GM23248 (cell line): ENCODE measurements at regions not wholly inside any gene's neighbourhood (a gene's known extent, or its start where the extent isn't known, plus 50 kb on each side); places are given as distances from the start of the nearest gene placed in this dataset.

Source experiments
- EZH2 ChIP-seq: fragments of 200-600 bp; sonication (generic); IDR thresholded peaks from 2 replicates; pipeline ENCODE4 v1.6.1; 2018; ENCODE audit warnings: antibody characterized with exemption, mild to moderate bottlenecking; ENCODE audit not compliant: insufficient read depth, poor library complexity, severe bottlenecking
- EZH2phosphoT487 ChIP-seq: fragments of 200-600 bp; sonication (generic); IDR thresholded peaks from 2 replicates; pipeline ENCODE4 v1.6.1; 2018; ENCODE audit warnings: antibody characterized with exemption, moderate library complexity, mild to moderate bottlenecking, low read depth; ENCODE audit not compliant: insufficient read depth

- no peak for TF ChIP-seq EZH2
- no peak for TF ChIP-seq EZH2phosphoT487
These were observed 2180.2 kb upstream of the PCDH20 start for GRCh38 chr13:63595811-63596210.
